Stimulated activated CD4-positive, alpha-beta T cell treated with anti-CD3 and anti-CD28 coated beads, Interleukin-2, amount 100 ng/mL, for 48 hours (primary cell): ENCODE measurements at regions not wholly inside any gene's neighbourhood (a gene's known extent, or its start where the extent isn't known, plus 50 kb on each side); places are given as distances from the start of the nearest gene placed in this dataset.
"Not testable (repeated sequence)": the region's sequence is repeated elsewhere in the genome, so short reads cannot be mapped to it uniquely, and the experiment has no call there.

ENCODE experiments used
- DNase-seq, 2 donors: peaks; one replicate each; pipeline ENCODE4 v3.0.0-alpha.2; 2020

GRCh38 chr3:153624310-153625030, 462.4 kb downstream of the RAP2B start:
- DNase-seq = no peak

GRCh38 chr3:153625506-153625905, 463.5 kb downstream of the RAP2B start:
- DNase-seq = no peak

- DNase-seq = no peak
These were observed 464.1 kb downstream of the RAP2B start for GRCh38 chr3:153626158-153626557.

- DNase-seq = no peak
These were observed 466.6 kb downstream of the RAP2B start for GRCh38 chr3:153628591-153628990.

- no peak for DNase-seq
These were observed 467.1 kb downstream of the RAP2B start for GRCh38 chr3:153629148-153629547.

- DNase-seq = no peak
These were observed 469.1 kb downstream of the RAP2B start for GRCh38 chr3:153631102-153631501.

GRCh38 chr3:153631664-153632063, 469.6 kb downstream of the RAP2B start:
- DNase-seq = no peak

GRCh38 chr3:153633407-153633806, 471.4 kb downstream of the RAP2B start:
- DNase-seq = no peak

- DNase-seq = no peak
These were observed 472.7 kb downstream of the RAP2B start for GRCh38 chr3:153634683-153635082.

- no peak for DNase-seq
These were observed 477.6 kb downstream of the RAP2B start for GRCh38 chr3:153639631-153640030.

GRCh38 chr3:153640689-153641665, 479.0 kb downstream of the RAP2B start:
- no peak for DNase-seq

GRCh38 chr3:153642576-153642975, 478.6 kb upstream of the ARHGEF26 start:
- not testable (repeated sequence) for DNase-seq

GRCh38 chr3:153643471-153643870, 477.7 kb upstream of the ARHGEF26 start:
- not testable (repeated sequence) for DNase-seq

GRCh38 chr3:153649286-153649839, 471.8 kb upstream of the ARHGEF26 start:
- DNase-seq = no peak

GRCh38 chr3:153652076-153652475, 469.1 kb upstream of the ARHGEF26 start:
- DNase-seq = no peak

- no peak for DNase-seq
These were observed 464.1 kb upstream of the ARHGEF26 start for GRCh38 chr3:153657046-153657445.

GRCh38 chr3:153657461-153657860, 463.7 kb upstream of the ARHGEF26 start:
- no peak for DNase-seq

GRCh38 chr3:153658136-153658535, 463.1 kb upstream of the ARHGEF26 start:
- no peak for DNase-seq

GRCh38 chr3:153666991-153667740, 454.0 kb upstream of the ARHGEF26 start:
- DNase-seq = no peak

- DNase-seq = no peak
These were observed 451.7 kb upstream of the ARHGEF26 start for GRCh38 chr3:153669527-153669926.

GRCh38 chr3:153670577-153670976, 450.6 kb upstream of the ARHGEF26 start:
- DNase-seq = no peak

GRCh38 chr3:153673853-153674252, 447.3 kb upstream of the ARHGEF26 start:
- no peak for DNase-seq

- DNase-seq = no peak
These were observed 441.5 kb upstream of the ARHGEF26 start for GRCh38 chr3:153679714-153680113.
